ENCODE measurements at regions not wholly inside any gene's neighbourhood (a gene's known extent, or its start where the extent isn't known, plus 50 kb on each side); places are given as distances from the start of the nearest gene placed in this dataset.

GRCh38 chr20:47412083-47412482 is 55.6 kb upstream of the ZMYND8 start (continued):
- no peak for TF ChIP-seq SAP30 (IDR thresholded peaks at IDR 0.05; ENCODE audit: insufficient read depth, insufficient replicate concordance, low read length)
